ENCODE measurements at regions not wholly inside any gene's neighbourhood (a gene's known extent, or its start where the extent isn't known, plus 50 kb on each side); places are given as distances from the start of the nearest gene placed in this dataset.

DNA sequence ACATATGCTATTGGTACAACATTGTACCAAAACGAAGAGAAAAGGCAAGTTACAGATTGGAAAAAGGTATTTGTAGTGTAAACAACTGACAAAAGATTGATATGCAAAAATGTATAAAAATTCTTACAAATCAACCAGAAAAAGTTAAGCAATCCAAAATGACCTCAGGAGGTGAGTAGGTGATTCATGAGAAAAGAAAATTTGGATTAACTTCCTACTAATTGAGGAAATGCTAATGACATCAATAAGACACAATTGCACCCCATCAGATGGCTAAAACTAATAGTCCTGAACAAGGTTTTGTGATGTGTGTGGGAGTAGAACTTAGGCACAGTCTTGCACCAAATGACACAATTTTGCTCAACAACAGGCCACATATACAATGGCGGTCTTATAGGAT lies 129.3 kb downstream of the COPS8 start:
- no peak for ATAC-seq
- H3K9me3 ChIP-seq = no peaks in the 10 kb centered on the region
- no peaks in the 10 kb centered on the region for H3K27me3 ChIP-seq
- H3K27ac ChIP-seq = no peak overlapping the region
- no peak for DNase-seq
- H3K4me3 ChIP-seq = no peak overlapping the region
- WGBS, 2 donors = 94 to 99% methylated on average over 2 of the region's 2 CpGs
- TF ChIP-seq, protein P1, sequence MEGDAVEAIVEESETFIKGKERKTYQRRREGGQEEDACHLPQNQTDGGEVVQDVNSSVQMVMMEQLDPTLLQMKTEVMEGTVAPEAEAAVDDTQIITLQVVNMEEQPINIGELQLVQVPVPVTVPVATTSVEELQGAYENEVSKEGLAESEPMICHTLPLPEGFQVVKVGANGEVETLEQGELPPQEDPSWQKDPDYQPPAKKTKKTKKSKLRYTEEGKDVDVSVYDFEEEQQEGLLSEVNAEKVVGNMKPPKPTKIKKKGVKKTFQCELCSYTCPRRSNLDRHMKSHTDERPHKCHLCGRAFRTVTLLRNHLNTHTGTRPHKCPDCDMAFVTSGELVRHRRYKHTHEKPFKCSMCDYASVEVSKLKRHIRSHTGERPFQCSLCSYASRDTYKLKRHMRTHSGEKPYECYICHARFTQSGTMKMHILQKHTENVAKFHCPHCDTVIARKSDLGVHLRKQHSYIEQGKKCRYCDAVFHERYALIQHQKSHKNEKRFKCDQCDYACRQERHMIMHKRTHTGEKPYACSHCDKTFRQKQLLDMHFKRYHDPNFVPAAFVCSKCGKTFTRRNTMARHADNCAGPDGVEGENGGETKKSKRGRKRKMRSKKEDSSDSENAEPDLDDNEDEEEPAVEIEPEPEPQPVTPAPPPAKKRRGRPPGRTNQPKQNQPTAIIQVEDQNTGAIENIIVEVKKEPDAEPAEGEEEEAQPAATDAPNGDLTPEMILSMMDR (IDR thresholded peaks at IDR 0.05) = no peak
- no peaks in the 10 kb centered on the region for H3K36me3 ChIP-seq
- intact Hi-C loops (cut with DNase I) = no loop called here
- peaks cover 0 to 23% (median 8%) of the 10 kb centered on the region in 9 donors for H3K4me1 ChIP-seq

DNA sequence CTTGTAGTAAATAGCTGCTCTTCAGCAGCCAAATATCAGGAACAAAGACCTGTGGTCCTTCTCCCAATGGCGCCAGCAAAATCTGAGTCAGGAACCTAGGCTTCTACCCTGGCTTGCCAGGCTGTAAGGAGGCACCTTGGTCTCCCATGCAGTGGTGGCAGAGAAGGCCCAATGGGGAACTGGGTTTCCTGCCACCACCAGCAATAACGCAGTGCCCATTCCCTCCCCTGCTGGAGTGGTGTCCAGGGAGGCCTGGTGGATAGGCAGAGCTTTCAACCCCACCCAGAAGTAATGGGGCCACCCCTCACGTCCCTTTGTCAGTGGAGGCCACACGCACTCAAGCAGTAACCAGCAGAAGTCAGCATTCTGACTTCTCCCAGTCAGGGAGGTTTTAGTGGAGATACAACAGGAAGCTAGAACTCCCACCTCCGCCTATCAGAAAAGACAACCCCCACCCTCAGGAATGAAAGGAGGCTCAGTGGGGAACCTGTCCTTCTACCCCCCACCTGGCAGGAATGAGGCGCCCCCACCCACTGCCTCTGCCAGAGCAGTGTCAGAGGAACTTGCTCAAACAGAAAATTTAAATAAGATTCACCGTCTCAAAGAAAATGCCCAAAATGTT lies 132.4 kb downstream of the COPS8 start:
- Histone ChIP-seq H3K4me1 (peaks cover 0 to 29% (median 13%) of the 10 kb centered on the region in 9 donors), H3K36me3 (no peaks in the 10 kb centered on the region), H3K27me3 (peaks cover 0 to 3% (median 0%) of the 10 kb centered on the region in 7 donors), H3K9me3 (no peaks in the 10 kb centered on the region), H3K27ac (peak overlapping the region in 7 of 10 donors; percentile 15 to 75 (median 35)), H3K4me3 (no peak overlapping the region)
- TF ChIP-seq, protein P1 (IDR thresholded peaks at IDR 0.05) = no peak
- intact Hi-C loops (cut with DNase I) = loop anchor here in 1 of 10 donors (2.0 kb wide), 1 partner anchor 47 kb away; no protein-coding TSS in a partner anchor
- 83 to 86% methylated on average over 7 of the region's 7 CpGs for WGBS, 2 donors
- ATAC-seq = no peak
- DNase-seq = no peak

DNA sequence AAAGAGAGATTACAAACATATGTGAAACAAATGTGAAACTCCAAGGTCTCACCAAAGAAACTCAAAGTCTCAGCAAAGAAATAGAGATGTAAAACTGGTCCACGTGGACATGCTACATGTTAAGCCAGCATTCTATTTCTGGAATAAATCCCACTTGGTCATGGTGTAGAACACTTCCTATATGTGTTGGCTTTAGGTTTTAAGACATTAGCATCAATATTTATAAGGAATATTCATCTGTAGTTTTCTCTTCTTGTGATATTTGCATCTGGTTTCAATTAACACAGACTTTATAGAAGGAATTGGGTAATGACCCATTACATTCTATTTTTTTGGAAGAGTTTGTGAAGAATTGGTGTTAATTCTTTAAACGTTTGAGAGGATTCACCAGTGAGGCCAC lies 133.1 kb downstream of the COPS8 start:
- DNase-seq (no peak), ATAC-seq (no peak)
- intact Hi-C loops (cut with DNase I) = loop anchor here in 1 of 10 donors (2.0 kb wide), 1 partner anchor 48 kb away; no protein-coding TSS in a partner anchor
- peaks cover 4 to 29% (median 13%) of the 10 kb centered on the region in 9 donors for H3K4me1 ChIP-seq
- peaks cover 0 to 3% (median 0%) of the 10 kb centered on the region in 7 donors for H3K27me3 ChIP-seq
- no peak overlapping the region for H3K4me3 ChIP-seq
- TF ChIP-seq, protein P1 (IDR thresholded peaks at IDR 0.05) = no peak
- no peaks in the 10 kb centered on the region for H3K36me3 ChIP-seq
- no peaks in the 10 kb centered on the region for H3K9me3 ChIP-seq
- H3K27ac ChIP-seq = peak overlapping the region in 7 of 10 donors; percentile 7 to 75 (median 30)
- 70 to 72% methylated on average over 2 of the region's 2 CpGs for WGBS, 2 donors

DNA sequence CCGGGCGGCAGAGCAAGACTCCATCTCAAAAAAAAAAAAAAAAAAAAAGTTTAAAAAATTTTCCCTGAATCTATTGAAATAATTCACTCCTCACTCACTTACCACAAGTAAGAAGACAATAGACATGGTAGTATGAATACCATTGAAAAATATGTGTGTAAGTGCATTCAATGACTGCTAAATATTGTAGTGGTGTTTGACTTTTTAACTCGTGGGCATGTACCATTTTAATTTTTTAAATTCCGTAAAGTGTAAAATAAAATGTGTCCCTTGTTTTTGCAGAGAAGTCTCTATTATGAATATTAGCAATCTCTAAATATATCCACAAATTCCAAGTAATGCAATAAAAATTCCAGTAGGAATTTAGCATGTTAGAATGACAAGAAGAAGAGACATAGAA lies 134.1 kb downstream of the COPS8 start:
- no peak overlapping the region for H3K4me3 ChIP-seq
- WGBS, 2 donors = 91 to 94% methylated on average over 2 to 4 of the region's 4 CpGs
- peak overlapping the region in 2 of 10 donors; percentile 64 to 75 for H3K27ac ChIP-seq
- ATAC-seq = no peak
- DNase-seq = no peak
- H3K36me3 ChIP-seq = no peaks in the 10 kb centered on the region
- peaks cover 0 to 3% (median 0%) of the 10 kb centered on the region in 7 donors for H3K27me3 ChIP-seq
- H3K9me3 ChIP-seq = no peaks in the 10 kb centered on the region
- TF ChIP-seq, protein P1 (IDR thresholded peaks at IDR 0.05) = no peak
- peaks cover 4 to 27% (median 14%) of the 10 kb centered on the region in 9 donors for H3K4me1 ChIP-seq
- intact Hi-C loops (cut with DNase I) = loop anchor here in 1 of 10 donors (2.0 kb wide), 1 partner anchor 49 kb away; no protein-coding TSS in a partner anchor

Measured in heart right ventricle (tissue), 16 donors.